Dedifferentiated amniotic fluid mesenchymal stem cell (primary cell): ENCODE measurements at regions not wholly inside any gene's neighbourhood (a gene's known extent, or its start where the extent isn't known, plus 50 kb on each side); places are given as distances from the start of the nearest gene placed in this dataset.
"Not testable (repeated sequence)": the region's sequence is repeated elsewhere in the genome, so short reads cannot be mapped to it uniquely, and the experiment has no call there.

Experiments
- DNase-seq: peaks from one replicate; pipeline ENCODE4 v3.0.0-alpha.2; 2016; ENCODE audit errors: extremely low spot score

DNA sequence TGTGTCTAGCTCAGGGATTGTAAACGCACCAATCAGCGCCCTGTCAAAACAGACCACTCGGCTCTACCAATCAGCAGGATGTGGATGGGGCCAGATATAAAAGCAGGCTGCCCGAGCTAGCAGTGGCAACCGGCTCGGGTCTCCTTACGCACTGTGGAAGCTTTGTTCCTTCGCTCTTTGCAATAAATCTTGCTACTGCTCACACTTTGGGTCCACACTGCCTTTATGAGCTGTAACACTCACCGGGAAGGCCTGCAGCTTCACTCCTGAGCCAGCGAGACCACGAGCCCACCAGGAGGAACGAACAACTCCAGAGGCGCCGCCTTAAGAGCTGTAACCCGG is 630.6 kb upstream of the NXPH2 start:
- DNase-seq = not testable (repeated sequence)

GRCh38 chr2:139410147-139410832 is 630.1 kb upstream of the NXPH2 start:
- DNase-seq = not testable (repeated sequence)

- no peak for DNase-seq
Measured at GRCh38 chr2:139409212-139409611, 629.0 kb upstream of the NXPH2 start.

GRCh38 chr2:139403948-139404347 is 623.8 kb upstream of the NXPH2 start:
- DNase-seq = no peak

DNA sequence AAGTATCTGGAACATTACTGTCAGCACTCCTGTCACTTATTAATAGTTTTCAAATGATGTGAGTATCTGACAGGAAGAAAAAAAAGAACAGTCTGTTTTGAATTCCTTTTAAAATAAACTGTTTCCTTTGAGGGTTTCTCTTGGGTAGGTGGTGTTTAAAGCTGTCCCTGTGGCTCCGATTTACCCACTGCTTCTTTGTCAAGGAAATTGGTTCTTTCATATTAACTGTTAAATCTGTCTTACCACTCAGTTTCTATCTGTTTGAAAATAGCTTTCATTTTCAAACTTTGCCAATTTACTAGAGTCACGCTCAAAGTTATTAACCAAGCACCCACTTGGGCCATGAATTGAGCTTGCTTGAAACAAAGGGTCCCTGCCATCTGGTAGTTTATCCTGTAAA is 614.6 kb upstream of the NXPH2 start:
- no peak for DNase-seq

GRCh38 chr2:139389391-139389790 is 609.2 kb upstream of the NXPH2 start:
- no peak for DNase-seq

DNA sequence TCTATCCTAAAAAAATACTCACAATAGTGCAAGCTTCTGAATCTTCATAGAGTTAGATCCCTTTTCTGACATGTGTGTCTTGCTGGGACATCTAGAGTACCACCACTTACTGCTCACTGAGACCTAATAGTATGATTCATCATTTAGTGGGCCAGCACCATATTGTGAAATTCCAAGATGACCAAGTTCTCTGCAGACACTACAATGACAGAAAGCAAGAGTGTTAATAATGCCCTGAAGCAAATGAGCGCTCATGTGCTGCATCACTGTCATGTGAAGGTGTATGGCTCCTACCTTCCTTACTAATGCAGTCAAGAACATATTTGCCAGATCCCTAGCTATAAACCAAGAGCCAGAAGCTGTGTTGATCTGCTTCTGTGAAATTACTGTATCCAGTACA is 606.2 kb upstream of the NXPH2 start:
- DNase-seq = no peak

DNA sequence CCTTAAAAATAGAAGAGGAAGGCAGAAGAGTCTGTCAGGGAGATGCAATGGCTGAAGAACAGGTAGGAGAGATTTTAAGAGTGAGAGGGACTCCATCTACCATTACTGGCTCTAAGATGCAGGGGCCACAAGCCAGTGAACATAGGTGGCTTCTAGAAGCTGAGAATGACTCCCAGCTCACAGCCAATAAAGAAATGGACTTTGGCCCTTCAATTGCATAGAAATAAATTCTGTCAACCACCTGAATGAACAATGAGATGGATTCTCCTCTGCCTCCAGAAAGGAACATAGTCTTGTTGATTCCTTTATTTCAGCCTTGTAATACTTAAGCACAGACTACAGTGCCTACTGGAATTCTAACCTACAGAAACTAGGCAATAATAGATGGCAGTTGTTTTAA is 603.3 kb upstream of the NXPH2 start:
- DNase-seq = no peak

- DNase-seq = no peak
Measured at GRCh38 chr2:139380051-139380450, 599.9 kb upstream of the NXPH2 start.

GRCh38 chr2:139378373-139378772 is 598.2 kb upstream of the NXPH2 start:
- DNase-seq = no peak

DNA sequence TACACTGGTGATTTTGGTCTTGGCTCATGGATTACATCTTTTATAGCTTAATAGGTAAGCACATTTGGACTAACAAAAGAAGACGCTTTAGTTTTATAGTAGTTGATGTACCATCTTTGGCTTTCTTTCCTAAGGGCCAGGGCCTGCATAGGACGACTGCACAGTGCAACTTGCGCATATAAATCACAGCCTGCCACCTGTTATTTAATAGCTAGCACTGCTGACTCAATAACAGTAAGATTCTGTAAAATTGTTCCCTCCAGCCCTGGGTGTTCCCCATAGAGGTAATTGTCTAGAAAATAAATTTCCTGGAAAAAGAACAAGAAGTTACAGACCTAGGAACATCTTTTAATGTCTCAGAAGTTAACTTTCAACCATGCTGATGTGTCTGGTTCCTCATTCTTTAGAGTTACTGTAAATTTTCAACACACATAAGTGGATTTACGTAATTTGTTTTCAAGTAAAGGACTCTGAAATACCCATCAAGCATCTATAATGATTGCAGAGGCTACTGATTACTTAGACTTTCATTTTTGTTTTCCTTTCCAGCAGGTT is 594.2 kb upstream of the NXPH2 start:
- no peak for DNase-seq

GRCh38 chr2:139369423-139370409 is 589.5 kb upstream of the NXPH2 start:
- DNase-seq = no peak

- no peak for DNase-seq
Measured at GRCh38 chr2:139367416-139367815, 587.2 kb upstream of the NXPH2 start.

DNA sequence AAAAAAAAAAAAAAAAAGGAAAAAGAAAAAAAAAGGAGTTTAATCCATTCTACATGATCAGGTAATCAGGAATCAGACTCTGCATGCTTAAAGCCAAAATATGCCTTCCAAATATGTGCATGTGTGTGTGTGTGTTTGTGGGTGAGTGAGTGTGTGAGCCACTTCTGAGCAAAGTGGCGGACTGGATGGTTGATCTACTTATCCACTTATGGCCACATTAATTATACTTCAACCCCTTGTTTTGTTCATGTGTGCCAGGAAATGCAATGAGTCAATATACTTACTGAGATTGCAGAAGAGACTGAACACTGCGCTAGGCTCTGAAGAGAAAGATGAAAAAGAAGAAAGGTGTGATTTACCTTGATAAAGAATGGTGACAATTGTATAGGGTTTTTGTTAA is 586.5 kb upstream of the NXPH2 start:
- DNase-seq = no peak

DNA sequence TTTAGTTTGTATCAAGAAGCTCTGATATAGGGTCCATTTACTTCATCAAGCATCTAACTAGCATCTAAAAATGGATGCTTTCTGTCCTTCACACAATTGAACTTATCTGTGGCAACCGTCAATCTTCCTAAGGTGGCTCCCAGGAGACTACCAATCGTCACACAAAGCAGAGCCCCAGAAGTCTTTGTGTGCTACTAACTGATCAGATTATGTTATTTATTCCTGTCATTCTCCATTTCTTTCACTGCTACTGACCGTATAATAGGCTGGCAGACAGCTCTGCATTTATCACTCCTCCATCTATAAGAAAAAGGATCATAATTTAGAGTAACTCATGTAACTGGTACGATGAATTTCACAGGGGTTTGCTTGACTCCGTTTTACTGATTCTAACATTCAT is 585.0 kb upstream of the NXPH2 start:
- DNase-seq = no peak

GRCh38 chr2:139360654-139361053 is 580.5 kb upstream of the NXPH2 start:
- no peak for DNase-seq

DNA sequence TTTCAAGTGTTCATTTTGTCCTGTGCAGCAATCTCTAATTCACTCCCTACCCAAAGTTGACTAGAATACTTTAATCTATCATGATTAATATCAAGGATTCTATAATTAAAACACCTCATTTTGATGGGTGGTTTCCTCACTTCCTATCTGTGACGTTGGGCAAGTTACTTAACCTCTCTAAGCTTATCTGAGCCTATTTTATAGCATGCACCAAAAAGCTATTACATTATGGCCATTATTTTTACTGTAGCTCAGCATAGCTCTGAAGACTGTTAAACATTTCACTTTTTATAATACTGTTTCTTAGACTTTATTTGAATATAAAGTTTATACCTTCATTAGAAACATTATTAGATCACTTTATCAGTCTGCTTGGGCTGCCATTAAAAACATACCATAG is 579.6 kb upstream of the NXPH2 start:
- no peak for DNase-seq

DNA sequence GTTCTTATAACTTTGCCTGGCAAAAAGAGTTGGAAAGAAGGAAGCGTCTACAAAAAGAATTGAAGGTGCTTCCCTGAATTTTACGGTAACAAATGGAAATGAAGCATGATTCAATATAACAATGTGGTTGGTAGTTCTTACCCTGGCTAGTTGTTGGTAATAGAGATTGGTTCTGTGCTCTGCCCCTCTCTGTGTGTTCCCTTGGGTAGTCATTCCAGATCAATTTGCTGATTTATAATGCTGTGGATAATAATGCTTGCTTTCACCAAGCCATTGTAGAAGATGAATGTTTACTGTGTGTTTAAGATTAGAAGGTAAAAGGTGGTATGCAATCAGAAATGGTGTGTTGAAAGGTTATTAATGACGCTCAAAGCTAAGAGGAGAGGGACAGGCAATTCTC is 577.8 kb upstream of the NXPH2 start:
- no peak for DNase-seq

GRCh38 chr2:139354518-139354917 is 574.3 kb upstream of the NXPH2 start:
- DNase-seq = no peak

- no peak for DNase-seq
Measured at GRCh38 chr2:139353874-139354273, 573.7 kb upstream of the NXPH2 start.

DNA sequence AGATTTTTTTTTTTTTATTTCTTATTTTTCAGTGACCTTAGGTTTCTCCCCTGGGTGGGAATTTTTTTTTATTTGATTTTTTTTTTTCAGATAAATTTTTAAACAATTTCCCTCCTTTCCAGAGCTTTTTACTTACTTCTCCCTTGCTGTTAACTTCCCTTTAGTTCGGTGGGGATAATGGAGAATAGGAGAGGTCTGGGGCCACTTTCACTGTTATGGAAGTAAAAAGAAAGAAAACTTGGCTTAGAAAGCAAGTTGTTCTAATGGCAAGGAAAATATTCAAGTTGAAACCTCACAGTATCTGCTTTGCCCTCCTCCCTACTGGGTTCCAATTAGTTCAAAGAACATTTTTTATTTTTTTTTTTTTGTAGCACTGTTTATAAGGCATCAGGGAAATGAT is 537.1 kb upstream of the NXPH2 start:
- DNase-seq = no peak

GRCh38 chr2:139314059-139314458 is 533.9 kb upstream of the NXPH2 start:
- DNase-seq = no peak

- DNase-seq = no peak
Measured at GRCh38 chr2:139296672-139297209, 516.6 kb upstream of the NXPH2 start.
